ENCODE measurements at regions not wholly inside any gene's neighbourhood (a gene's known extent, or its start where the extent isn't known, plus 50 kb on each side); places are given as distances from the start of the nearest gene placed in this dataset.
"Not testable (repeated sequence)": the region's sequence is repeated elsewhere in the genome, so short reads cannot be mapped to it uniquely, and the experiment has no call there.

GRCh38 chr6:10343320-10343719, 71.6 kb downstream of the TFAP2A start:
- DNase-seq = no peak

GRCh38 chr6:10341605-10342004, 73.3 kb downstream of the TFAP2A start:
- DNase-seq = no peak

- no peak for DNase-seq
Observed at GRCh38 chr6:10338151-10338550, 76.7 kb downstream of the TFAP2A start.

- DNase-seq = not testable (repeated sequence)
Observed at GRCh38 chr6:10337376-10337775, 77.5 kb downstream of the TFAP2A start.

GRCh38 chr6:10332111-10332510, 82.8 kb downstream of the TFAP2A start:
- DNase-seq = no peak

GRCh38 chr6:10331334-10331968, 83.4 kb downstream of the TFAP2A start:
- DNase-seq = no peak

GRCh38 chr6:10330515-10330914, 84.4 kb downstream of the TFAP2A start:
- DNase-seq = no peak

- DNase-seq = no peak
Observed at GRCh38 chr6:10323018-10323417, 91.9 kb downstream of the TFAP2A start.

GRCh38 chr6:10320291-10320690, 94.6 kb downstream of the TFAP2A start:
- DNase-seq = no peak

GRCh38 chr6:10316373-10316721, 98.5 kb downstream of the TFAP2A start:
- DNase-seq = peak; percentile 62 to 64

GRCh38 chr6:10315658-10316372, 99.1 kb downstream of the TFAP2A start:
- no peak for DNase-seq

GRCh38 chr6:10315034-10315433, 99.8 kb downstream of the TFAP2A start:
- no peak for DNase-seq

GRCh38 chr6:10314163-10314955, 100.5 kb downstream of the TFAP2A start:
- no peak for DNase-seq

- no peak for DNase-seq
Observed at GRCh38 chr6:10313799-10314162, 101.1 kb downstream of the TFAP2A start.

GRCh38 chr6:10312445-10312844, 102.4 kb downstream of the TFAP2A start:
- no peak for DNase-seq

- not testable (repeated sequence) for DNase-seq
Observed at GRCh38 chr6:10311546-10312405, 103.1 kb downstream of the TFAP2A start.

- DNase-seq = peak; percentile 55 to 66
Observed at GRCh38 chr6:10310826-10311225, 104.0 kb downstream of the TFAP2A start.

GRCh38 chr6:10310330-10310653, 104.6 kb downstream of the TFAP2A start:
- DNase-seq = no peak

- no peak for DNase-seq
Observed at GRCh38 chr6:10309457-10310329, 105.2 kb downstream of the TFAP2A start.

GRCh38 chr6:10307476-10307875, 107.4 kb downstream of the TFAP2A start:
- DNase-seq = no peak

GRCh38 chr6:10307028-10307427, 107.8 kb downstream of the TFAP2A start:
- DNase-seq = no peak

GRCh38 chr6:10305790-10306415, 109.0 kb downstream of the TFAP2A start:
- DNase-seq = no peak
